ENCODE measurements at regions not wholly inside any gene's neighbourhood (a gene's known extent, or its start where the extent isn't known, plus 50 kb on each side); places are given as distances from the start of the nearest gene placed in this dataset.

DNA sequence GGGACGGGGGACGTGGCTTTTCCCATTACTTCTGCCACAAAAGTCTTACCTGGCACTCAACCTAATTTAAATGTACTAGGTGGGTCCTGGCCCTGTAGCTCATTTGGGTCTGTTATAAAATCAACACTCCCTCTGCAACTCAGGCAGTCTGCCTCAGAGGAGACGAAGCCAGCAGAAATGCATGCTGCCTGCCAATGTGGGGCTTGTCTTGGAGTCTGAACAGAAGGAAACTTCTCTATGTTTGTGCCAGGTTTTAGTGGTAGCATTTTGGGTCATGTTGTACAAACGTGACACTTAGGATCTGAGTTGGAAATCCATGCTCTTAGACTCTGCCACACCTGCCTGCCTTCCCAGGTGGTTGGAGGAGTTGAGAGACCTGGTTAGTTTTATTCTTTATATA, 292.5 kb upstream of the FAM98A start:
- POLR2A ChIA-PET (ENCODE audit: low non-redundant PET) = no interaction called here
- CTCF ChIA-PET = no interaction called here
- DNase-seq (ENCODE audit: low spot score) = no peak
- TF ChIP-seq, protein P1, sequence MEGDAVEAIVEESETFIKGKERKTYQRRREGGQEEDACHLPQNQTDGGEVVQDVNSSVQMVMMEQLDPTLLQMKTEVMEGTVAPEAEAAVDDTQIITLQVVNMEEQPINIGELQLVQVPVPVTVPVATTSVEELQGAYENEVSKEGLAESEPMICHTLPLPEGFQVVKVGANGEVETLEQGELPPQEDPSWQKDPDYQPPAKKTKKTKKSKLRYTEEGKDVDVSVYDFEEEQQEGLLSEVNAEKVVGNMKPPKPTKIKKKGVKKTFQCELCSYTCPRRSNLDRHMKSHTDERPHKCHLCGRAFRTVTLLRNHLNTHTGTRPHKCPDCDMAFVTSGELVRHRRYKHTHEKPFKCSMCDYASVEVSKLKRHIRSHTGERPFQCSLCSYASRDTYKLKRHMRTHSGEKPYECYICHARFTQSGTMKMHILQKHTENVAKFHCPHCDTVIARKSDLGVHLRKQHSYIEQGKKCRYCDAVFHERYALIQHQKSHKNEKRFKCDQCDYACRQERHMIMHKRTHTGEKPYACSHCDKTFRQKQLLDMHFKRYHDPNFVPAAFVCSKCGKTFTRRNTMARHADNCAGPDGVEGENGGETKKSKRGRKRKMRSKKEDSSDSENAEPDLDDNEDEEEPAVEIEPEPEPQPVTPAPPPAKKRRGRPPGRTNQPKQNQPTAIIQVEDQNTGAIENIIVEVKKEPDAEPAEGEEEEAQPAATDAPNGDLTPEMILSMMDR (conservative IDR thresholded peaks at IDR 0.05; ENCODE audit: low read depth, low read length) = no peak
- TF ChIP-seq EZH2 (IDR thresholded peaks at IDR 0.05; ENCODE audit: borderline replicate concordance, low read depth, low read length, poor library complexity, severe bottlenecking) = no peak
- intact Hi-C loops (cut with micrococcal nuclease; ENCODE audit: unreplicated experiment) = no loop called here
- Histone ChIP-seq H3K36me3 (ENCODE audit: insufficient read depth, low read length, poor library complexity, severe bottlenecking) (no peaks in the 10 kb centered on the region), H3K27me3 (replicated peaks; ENCODE audit: insufficient read depth, low read depth, low read length, poor library complexity) (no peaks in the 10 kb centered on the region), H3K4me3 (ENCODE audit: low read depth, low read length, poor library complexity, severe bottlenecking) (no peak overlapping the region), H3K27ac (ENCODE audit: low read depth, low read length, poor library complexity, severe bottlenecking) (no peak overlapping the region), H3K4me1 (ENCODE audit: insufficient read depth, low read length, poor library complexity, severe bottlenecking) (no peaks in the 10 kb centered on the region), H3K9me3 (ENCODE audit: low read depth, low read length, poor library complexity, severe bottlenecking) (no peaks in the 10 kb centered on the region)
- BruUV-seq (replicated peaks) = no TSS peak

DNA sequence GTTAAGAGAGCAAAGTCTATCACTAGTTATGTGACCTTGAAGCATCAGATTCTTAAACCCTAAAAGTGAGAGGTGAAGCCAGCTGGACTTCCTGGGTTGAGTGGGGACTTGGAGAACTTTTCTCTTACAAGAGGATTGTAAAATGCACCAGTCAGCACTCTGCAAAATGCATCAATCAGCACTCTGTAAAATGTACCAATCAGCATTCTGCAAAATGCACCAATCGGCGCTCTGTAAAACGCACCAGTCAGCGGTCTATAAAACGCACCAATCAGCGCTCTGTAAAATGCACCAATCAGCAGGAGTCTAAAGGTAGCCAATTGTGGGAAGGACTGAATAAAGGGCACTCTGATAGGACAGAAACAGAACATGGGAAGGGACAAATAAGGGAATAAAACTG, 291.6 kb upstream of the FAM98A start:
- intact Hi-C loops (cut with micrococcal nuclease; ENCODE audit: unreplicated experiment) = no loop called here
- Histone ChIP-seq H3K4me1 (ENCODE audit: insufficient read depth, low read length, poor library complexity, severe bottlenecking) (no peaks in the 10 kb centered on the region), H3K27ac (ENCODE audit: low read depth, low read length, poor library complexity, severe bottlenecking) (no peak overlapping the region), H3K9me3 (ENCODE audit: low read depth, low read length, poor library complexity, severe bottlenecking) (no peaks in the 10 kb centered on the region), H3K27me3 (replicated peaks; ENCODE audit: insufficient read depth, low read depth, low read length, poor library complexity) (no peaks in the 10 kb centered on the region), H3K4me3 (ENCODE audit: low read depth, low read length, poor library complexity, severe bottlenecking) (no peak overlapping the region), H3K36me3 (ENCODE audit: insufficient read depth, low read length, poor library complexity, severe bottlenecking) (no peaks in the 10 kb centered on the region)
- ChIA-PET POLR2A (ENCODE audit: low non-redundant PET) (no interaction called here), CTCF (no interaction called here)
- BruUV-seq (replicated peaks) = no TSS peak
- TF ChIP-seq, protein P1 (conservative IDR thresholded peaks at IDR 0.05; ENCODE audit: low read depth, low read length) = no peak
- no peak for TF ChIP-seq EZH2 (IDR thresholded peaks at IDR 0.05; ENCODE audit: borderline replicate concordance, low read depth, low read length, poor library complexity, severe bottlenecking)
- DNase-seq (ENCODE audit: low spot score) = no peak

DNA sequence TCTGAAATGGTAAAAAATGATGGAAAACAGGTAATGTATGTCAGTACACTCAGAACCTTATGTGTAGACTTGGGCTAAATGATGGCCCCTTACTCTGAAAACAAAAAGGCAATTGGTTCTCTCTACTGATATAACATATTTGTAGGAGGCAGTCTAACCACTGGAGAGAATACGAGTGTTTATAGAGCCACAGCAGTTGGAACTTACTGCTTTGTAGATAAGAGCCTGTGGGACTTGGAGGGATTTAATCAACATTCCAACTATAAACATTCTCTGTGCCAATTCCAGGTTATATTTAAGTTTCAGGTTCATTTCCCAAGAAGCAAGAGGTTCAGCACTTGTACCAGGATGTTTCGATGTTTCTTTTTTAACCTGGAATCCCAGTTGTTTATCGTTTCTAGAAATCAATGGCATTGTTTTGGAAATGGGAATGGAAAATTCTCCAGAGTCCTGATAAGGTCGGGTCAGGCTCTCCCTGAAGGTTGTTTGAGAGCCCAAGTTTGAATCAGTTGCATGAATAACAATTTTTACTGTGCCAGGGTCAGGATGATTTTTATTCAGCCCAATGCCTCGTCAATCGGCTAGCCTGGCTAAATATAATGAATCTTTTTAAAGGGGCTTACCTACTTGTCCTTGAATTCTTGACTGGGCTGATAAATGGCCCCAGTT, 278.4 kb upstream of the FAM98A start:
- intact Hi-C loops (cut with micrococcal nuclease; ENCODE audit: unreplicated experiment) = no loop called here
- Histone ChIP-seq H3K4me1 (ENCODE audit: insufficient read depth, low read length, poor library complexity, severe bottlenecking) (no peaks in the 10 kb centered on the region), H3K27me3 (replicated peaks; ENCODE audit: insufficient read depth, low read depth, low read length, poor library complexity) (no peaks in the 10 kb centered on the region), H3K4me3 (ENCODE audit: low read depth, low read length, poor library complexity, severe bottlenecking) (no peak overlapping the region), H3K9me3 (ENCODE audit: low read depth, low read length, poor library complexity, severe bottlenecking) (peaks cover 4% of the 10 kb centered on the region), H3K36me3 (ENCODE audit: insufficient read depth, low read length, poor library complexity, severe bottlenecking) (no peaks in the 10 kb centered on the region), H3K27ac (ENCODE audit: low read depth, low read length, poor library complexity, severe bottlenecking) (no peak overlapping the region)
- BruUV-seq (replicated peaks) = no TSS peak
- POLR2A ChIA-PET (ENCODE audit: low non-redundant PET) = no interaction called here
- no peak for TF ChIP-seq EZH2 (IDR thresholded peaks at IDR 0.05; ENCODE audit: borderline replicate concordance, low read depth, low read length, poor library complexity, severe bottlenecking)
- TF ChIP-seq, protein P1 (conservative IDR thresholded peaks at IDR 0.05; ENCODE audit: low read depth, low read length) = no peak
- no peak for DNase-seq (ENCODE audit: low spot score)
- CTCF ChIA-PET = no interaction called here
